H9 (cell line): ENCODE measurements at regions not wholly inside any gene's neighbourhood (a gene's known extent, or its start where the extent isn't known, plus 50 kb on each side); places are given as distances from the start of the nearest gene placed in this dataset.

Source experiments
- DNase-seq: peaks from one replicate; pipeline ENCODE4 v3.0.0-alpha.2; 2017
- H2AFZ ChIP-seq: one replicate; pipeline ENCODE4 v1.6.1; 2013; ENCODE audit warnings: mild to moderate bottlenecking, low read length, control low read depth, moderate library complexity
- H2AK5ac ChIP-seq: 2 replicates; pipeline ENCODE4 v1.6.1; 2013; ENCODE audit warnings: low read length, control low read depth, mixed read lengths; ENCODE audit not compliant: insufficient read length
- H2BK120ac ChIP-seq: one replicate; pipeline ENCODE4 v1.6.1; 2013; ENCODE audit warnings: low read depth, mild to moderate bottlenecking, low read length, control low read depth, inconsistent platforms; ENCODE audit not compliant: poor library complexity, severe bottlenecking
- H2BK12ac ChIP-seq: 2 replicates; pipeline ENCODE4 v1.6.1; 2013; ENCODE audit warnings: low read length, control low read depth, mixed read lengths, low read depth; ENCODE audit not compliant: insufficient read length
- H2BK15ac ChIP-seq: 2 replicates; pipeline ENCODE4 v1.6.1; 2013; ENCODE audit warnings: low read depth, low read length, control low read depth
- H2BK20ac ChIP-seq: one replicate; pipeline ENCODE4 v1.6.1; 2013; ENCODE audit warnings: low read depth, mild to moderate bottlenecking, low read length, control low read depth, inconsistent platforms; ENCODE audit not compliant: poor library complexity, severe bottlenecking
- H2BK5ac ChIP-seq: 2 replicates; pipeline ENCODE4 v1.6.1; 2013; ENCODE audit warnings: low read length, control low read depth, mixed read lengths; ENCODE audit not compliant: insufficient read length
- H3K14ac ChIP-seq: 2 replicates; pipeline ENCODE4 v1.6.1; 2013; ENCODE audit warnings: low read length, control low read depth; ENCODE audit not compliant: insufficient read depth
- H3K18ac ChIP-seq: 2 replicates; pipeline ENCODE4 v1.6.1; 2013; ENCODE audit warnings: low read depth, mild to moderate bottlenecking, mixed read lengths, low read length, control low read depth; ENCODE audit not compliant: insufficient read length
- H3K23ac ChIP-seq: 2 replicates; pipeline ENCODE4 v1.6.1; 2013; ENCODE audit warnings: low read length, control low read depth, mixed read lengths, low read depth; ENCODE audit not compliant: insufficient read length
- H3K23me2 ChIP-seq: 2 replicates; pipeline ENCODE4 v1.6.1; 2013; ENCODE audit warnings: low read depth, mild to moderate bottlenecking, mixed read lengths, low read length, control low read depth; ENCODE audit not compliant: insufficient read length, poor library complexity, severe bottlenecking
- H3K27ac ChIP-seq: 2 replicates; pipeline ENCODE4 v1.5.1; 2013; ENCODE audit warnings: low read length, control low read depth, mixed read lengths, low read depth; ENCODE audit not compliant: insufficient read length
- H3K27me3 ChIP-seq: 2 replicates; pipeline ENCODE4 v1.6.1; 2013; ENCODE audit warnings: low read length, control low read depth, inconsistent platforms; ENCODE audit not compliant: insufficient read depth
- H3K4ac ChIP-seq: 2 replicates; pipeline ENCODE4 v1.6.1; 2013; ENCODE audit warnings: low read depth, mild to moderate bottlenecking, control low read depth, inconsistent platforms, low read length, moderate library complexity
- H3K4me1 ChIP-seq: 2 replicates; pipeline ENCODE4 v1.6.1; 2013; ENCODE audit warnings: low read length, control low read depth, inconsistent platforms; ENCODE audit not compliant: insufficient read depth
- H3K4me2 ChIP-seq: 2 replicates; pipeline ENCODE4 v1.6.1; 2013; ENCODE audit warnings: low read length, control low read depth, mixed read lengths; ENCODE audit not compliant: insufficient read length, insufficient read depth
- H3K56ac ChIP-seq: 2 replicates; pipeline ENCODE4 v1.6.1; 2013; ENCODE audit warnings: low read depth, mild to moderate bottlenecking, mixed read lengths, low read length, control low read depth; ENCODE audit not compliant: insufficient read length
- H3K79me1 ChIP-seq: 2 replicates; pipeline ENCODE4 v1.6.1; 2013; ENCODE audit warnings: low read depth, mild to moderate bottlenecking, moderate library complexity, low read length, control low read depth, inconsistent platforms; ENCODE audit not compliant: insufficient read depth, poor library complexity, severe bottlenecking
- H3K79me2 ChIP-seq: 2 replicates; pipeline ENCODE4 v1.6.1; 2013; ENCODE audit warnings: low read length, control low read depth, inconsistent platforms; ENCODE audit not compliant: insufficient read depth
- H3K9ac ChIP-seq: 2 replicates; pipeline ENCODE4 v1.6.1; 2013; ENCODE audit warnings: low read length, control low read depth, mixed read lengths; ENCODE audit not compliant: insufficient read length; ENCODE audit errors: extremely low read depth
- H3K9me3 ChIP-seq: one replicate; pipeline ENCODE4 v1.6.1; 2013; ENCODE audit warnings: low read depth, low read length, inconsistent platforms; ENCODE audit not compliant: control insufficient read depth
- H3T11ph ChIP-seq: one replicate; pipeline ENCODE4 v1.6.1; 2013; ENCODE audit warnings: mild to moderate bottlenecking, low read length, control low read depth, inconsistent platforms
- H4K20me1 ChIP-seq: one replicate; pipeline ENCODE4 v1.6.1; 2013; ENCODE audit not compliant: control insufficient read depth, insufficient read length, insufficient read depth
- H4K5ac ChIP-seq: 2 replicates; pipeline ENCODE4 v1.6.1; 2013; ENCODE audit warnings: low read depth, mild to moderate bottlenecking, mixed read lengths, low read length, control low read depth; ENCODE audit not compliant: insufficient read length
- H4K8ac ChIP-seq: replicated peaks from 2 replicates; pipeline ENCODE4 v1.6.1; 2013; ENCODE audit warnings: low read length, control low read depth, mixed read lengths, low read depth; ENCODE audit not compliant: insufficient read length
- H4K91ac ChIP-seq: 2 replicates; pipeline ENCODE4 v1.6.1; 2013; ENCODE audit warnings: low read depth, mild to moderate bottlenecking, moderate library complexity, mixed read lengths, low read length, control low read depth; ENCODE audit not compliant: insufficient read length
- H3K27ac Mint-ChIP-seq, 3 experiments: 2 replicates in 2 of 3; 3 replicates in 1 of 3; pipeline ENCODE4 v1.8.0; 2020 to 2021; ENCODE audit warnings: mixed read lengths in 3 of 3, mild to moderate bottlenecking in 1 of 3, moderate library complexity in 1 of 3
- H3K27me3 Mint-ChIP-seq: 2 replicates; pipeline ENCODE4 v1.8.0; 2021; ENCODE audit warnings: low read depth, mild to moderate bottlenecking, moderate library complexity, mixed read lengths
- H3K36me3 Mint-ChIP-seq, 3 experiments: 2 replicates in 2 of 3; 3 replicates in 1 of 3; pipeline ENCODE4 v1.8.0; 2020 to 2021; ENCODE audit warnings: low read depth in 3 of 3, mixed read lengths in 3 of 3; ENCODE audit not compliant: insufficient read depth in 1 of 3
- H3K4me1 Mint-ChIP-seq, 2 experiments: 2 replicates each; pipeline ENCODE4 v1.8.0; 2020; ENCODE audit warnings: mixed read lengths in 2 of 2
- H3K4me3 Mint-ChIP-seq, 2 experiments: 2 replicates in 1 of 2; 3 replicates in 1 of 2; pipeline ENCODE4 v1.8.0; 2020 to 2021; ENCODE audit warnings: mild to moderate bottlenecking in 2 of 2, mixed read lengths in 2 of 2, moderate library complexity in 1 of 2
- H3K9me3 Mint-ChIP-seq, 2 experiments: 2 replicates in 1 of 2; 3 replicates in 1 of 2; pipeline ENCODE4 v1.8.0; 2020; ENCODE audit warnings: mild to moderate bottlenecking in 2 of 2, mixed read lengths in 2 of 2, moderate library complexity in 1 of 2
- CTCF ChIP-seq: fragments of 200-600 bp; sonication (generic); conservative IDR thresholded peaks from 3 replicates; pipeline ENCODE4 v1.8.0; 2021; ENCODE audit warnings: antibody characterized with exemption, mild to moderate bottlenecking
- WGBS: extraction: QIAGEN DNeasy Blood & Tissue Kit; methylation state at CpG from one replicate; pipeline ENCODE4 v1.1.7; 2013; ENCODE audit warnings: missing lambda C conversion rate, low lambda C conversion rate, mixed read lengths; ENCODE audit not compliant: insufficient read length; ENCODE audit errors: extremely low coverage; 5-methylcytosine and 5-hydroxymethylcytosine counted together

DNA sequence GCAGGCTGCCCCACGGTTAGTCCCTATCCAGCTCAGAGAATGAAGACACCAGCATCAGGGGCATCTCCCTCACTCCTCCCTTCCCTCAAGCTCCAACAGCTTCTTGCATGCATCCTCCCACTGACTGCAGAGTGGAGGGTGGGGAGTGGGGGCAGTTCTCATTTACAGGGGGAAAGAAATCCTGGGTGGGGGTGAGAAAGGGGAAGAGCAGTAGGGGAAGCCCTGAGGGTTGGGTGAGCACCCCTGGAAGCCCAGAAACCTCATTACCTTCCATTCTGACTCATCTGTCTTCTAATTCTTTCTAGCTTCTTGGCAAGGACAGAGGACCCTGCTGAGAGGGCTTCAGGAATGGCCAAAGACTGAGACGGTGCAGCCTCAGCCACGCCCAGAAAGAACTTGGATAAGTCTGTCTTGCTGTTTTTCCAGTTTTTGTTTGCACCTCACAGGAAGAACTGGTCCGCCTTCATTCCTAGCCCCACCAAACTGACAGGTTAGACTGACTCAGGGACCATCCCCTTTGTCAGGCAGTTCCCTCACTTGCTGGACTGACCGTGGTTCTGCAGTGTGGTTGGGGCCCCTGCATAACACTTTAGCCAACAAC, 52.5 kb upstream of the WSB1 start:
- no peak overlapping the region for H3K14ac ChIP-seq

More for the DNA sequence above, 52.5 kb upstream of the WSB1 start:
- Histone ChIP-seq H2AK5ac (no peak overlapping the region), H3K79me1 (no peaks in the 10 kb centered on the region), H2BK120ac (no peak overlapping the region), H4K20me1 (no peaks in the 10 kb centered on the region), H2BK20ac (no peak overlapping the region), H3K4me1 (0 out of 2 replicates have a peak, but pooled peaks cover 3% of the 10 kb centered on the region), H3K18ac (no peak overlapping the region), H4K91ac (no peak overlapping the region), H3K4me2 (no peak overlapping the region), H3K27ac (no peak overlapping the region), H3T11ph (no peak overlapping the region), H3K79me2 (no peaks in the 10 kb centered on the region), H3K4ac (no peak overlapping the region), H2BK12ac (no peak overlapping the region), H2BK15ac (no peak overlapping the region), H4K8ac (no peak overlapping the region), H3K27me3 (no peaks in the 10 kb centered on the region), H2BK5ac (no peak overlapping the region), H4K5ac (no peak overlapping the region), H3K9ac (no peak overlapping the region), H3K23me2 (no peaks in the 10 kb centered on the region), H3K56ac (no peak overlapping the region), H3K23ac (no peak overlapping the region), H3K9me3 (no peaks in the 10 kb centered on the region), H2AFZ (no peak overlapping the region)
- Mint-ChIP-seq H3K4me1 (peaks cover 20 to 21% of the 10 kb centered on the region in 2 experiments), H3K9me3 (no peaks in the 10 kb centered on the region), H3K36me3 (no peaks in the 10 kb centered on the region), H3K27me3 (peaks cover 1% of the 10 kb centered on the region; the same call in 1 of the 2 replicates), H3K27ac (peak overlapping the region in 1 of 3 experiments; percentile 62; a peak in 1 of 7 replicates), H3K4me3 (no peak overlapping the region)
- no CpG with 5 or more reads among the region's 5 CpGs for WGBS
- no peak for TF ChIP-seq CTCF
- peak; percentile 44 for DNase-seq
